Mesodermal cell (in vitro differentiated cells): ENCODE measurements at regions not wholly inside any gene's neighbourhood (a gene's known extent, or its start where the extent isn't known, plus 50 kb on each side); places are given as distances from the start of the nearest gene placed in this dataset.
"Not testable (repeated sequence)": the region's sequence is repeated elsewhere in the genome, so short reads cannot be mapped to it uniquely, and the experiment has no call there.

Experiments used
- H3K27ac ChIP-seq: 2 replicates; pipeline ENCODE4 v1.7.0; 2013; ENCODE audit warnings: mild to moderate bottlenecking, low read depth, low read length, moderate library complexity; ENCODE audit not compliant: severe bottlenecking
- H3K36me3 ChIP-seq: 2 replicates; pipeline ENCODE4 v1.7.1; 2013; ENCODE audit warnings: mild to moderate bottlenecking, low read length, moderate library complexity; ENCODE audit not compliant: control insufficient read depth, insufficient read depth
- H3K4me1 ChIP-seq: one replicate; pipeline ENCODE4 v1.7.1; 2013; ENCODE audit warnings: mild to moderate bottlenecking, low read length; ENCODE audit not compliant: insufficient read depth, control insufficient read depth, poor library complexity, severe bottlenecking
- H3K4me3 ChIP-seq: 2 replicates; pipeline ENCODE4 v1.7.0; 2013; ENCODE audit warnings: low read length, control low read depth, mild to moderate bottlenecking; ENCODE audit not compliant: insufficient read depth, poor library complexity, severe bottlenecking; ENCODE audit errors: extremely low read depth
- H3K9me3 ChIP-seq: 2 replicates; pipeline ENCODE4 v1.7.1; 2013; ENCODE audit warnings: mild to moderate bottlenecking, low read length, moderate library complexity; ENCODE audit not compliant: control insufficient read depth
- WGBS, 2 experiments: methylation state at CpG; one replicate each; pipeline ENCODE4 v1.1.5; 2013; ENCODE audit warnings: missing lambda C conversion rate in 2 of 2; ENCODE audit not compliant: insufficient coverage in 2 of 2; 5-methylcytosine and 5-hydroxymethylcytosine counted together

GRCh38 chr2:48189552-48190228, 124.8 kb upstream of the FOXN2 start:
- no peaks in the 10 kb centered on the region for H3K4me1 ChIP-seq
- H3K9me3 ChIP-seq = no peaks in the 10 kb centered on the region
- H3K4me3 ChIP-seq = no peak overlapping the region
- H3K36me3 ChIP-seq = no peaks in the 10 kb centered on the region
- H3K27ac ChIP-seq = no peak overlapping the region
- WGBS, 2 experiments = 94% methylated on average over 2 of the region's 4 CpGs; no CpG with 5 or more reads in 1 of the 2 experiments

DNA sequence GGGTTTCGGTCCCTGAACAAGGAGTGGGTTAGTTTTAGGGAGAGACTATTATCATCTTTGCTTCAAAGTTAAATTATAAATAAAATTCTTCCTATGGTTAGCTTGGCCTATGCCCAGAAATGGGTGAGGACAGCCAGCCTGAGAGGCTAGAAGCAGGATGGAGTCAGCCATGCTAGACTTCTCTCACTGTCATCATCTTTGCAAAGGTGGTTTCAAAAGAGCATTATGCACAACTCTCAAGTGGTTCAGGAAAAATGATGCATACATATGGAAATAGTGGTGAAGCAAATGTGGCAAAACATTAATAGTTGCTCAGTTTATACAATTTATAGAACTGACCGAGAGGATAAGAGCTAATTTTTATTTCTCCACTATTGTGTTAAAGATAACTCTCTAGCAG, 124.3 kb upstream of the FOXN2 start:
- Histone ChIP-seq H3K36me3 (no peaks in the 10 kb centered on the region), H3K9me3 (no peaks in the 10 kb centered on the region), H3K4me3 (no peak overlapping the region), H3K4me1 (no peaks in the 10 kb centered on the region), H3K27ac (no peak overlapping the region)
- WGBS, 2 experiments = 100% methylated on average over 1 of the region's 2 CpGs; no CpG with 5 or more reads in 1 of the 2 experiments

DNA sequence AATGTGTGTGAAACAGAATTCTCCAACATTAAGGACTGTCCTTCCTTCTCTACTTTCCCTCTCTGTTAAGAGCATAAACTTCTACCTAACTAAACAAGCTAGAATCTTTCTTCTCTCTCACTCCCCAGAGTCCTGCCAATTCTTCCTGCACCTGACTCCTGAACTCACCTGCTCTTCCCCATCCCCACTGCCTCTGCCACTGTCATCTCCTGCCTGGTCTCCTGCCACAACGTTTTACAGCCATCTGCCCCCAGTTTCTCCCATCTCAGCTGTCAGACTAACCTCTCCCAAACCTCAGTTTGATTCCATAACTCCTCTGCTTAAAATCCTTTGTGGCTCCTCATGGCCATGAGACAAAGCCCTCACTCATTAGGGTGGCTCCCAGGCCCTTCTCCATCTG, 119.8 kb upstream of the FOXN2 start:
- H3K27ac ChIP-seq = no peak overlapping the region
- 60 to 71% methylated on average over 1 of the region's 1 CpG for WGBS, 2 experiments

DNA sequence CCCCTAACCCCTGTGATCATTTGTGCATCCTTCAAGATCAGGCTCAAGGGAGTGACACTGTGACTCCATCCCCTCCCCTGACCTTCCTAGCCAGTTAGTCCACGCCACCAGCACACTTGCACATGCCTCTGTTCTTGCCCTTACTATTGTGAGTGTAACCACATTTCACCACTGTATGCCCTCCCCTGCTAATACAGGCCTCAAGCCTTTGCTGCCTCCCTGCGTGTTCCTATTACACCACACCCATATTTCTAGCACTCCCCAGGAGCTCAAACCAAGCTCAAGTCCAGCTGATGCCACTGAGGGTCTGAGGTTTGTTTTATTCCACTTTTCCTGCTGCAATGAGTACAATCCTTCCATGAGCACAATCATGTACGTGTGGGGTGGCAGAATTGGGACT, 119.3 kb upstream of the FOXN2 start:
- peaks cover 4% of the 10 kb centered on the region for H3K4me1 ChIP-seq
- 80 to 88% methylated on average over 1 to 2 of the region's 3 CpGs for WGBS, 2 experiments
- no peaks in the 10 kb centered on the region for H3K36me3 ChIP-seq
- no peak overlapping the region for H3K27ac ChIP-seq
- no peak overlapping the region for H3K4me3 ChIP-seq
- no peaks in the 10 kb centered on the region for H3K9me3 ChIP-seq

More for the DNA sequence above, 119.8 kb upstream of the FOXN2 start:
- Histone ChIP-seq H3K4me3 (no peak overlapping the region), H3K9me3 (no peaks in the 10 kb centered on the region), H3K4me1 (peaks cover 4% of the 10 kb centered on the region), H3K36me3 (no peaks in the 10 kb centered on the region)

DNA sequence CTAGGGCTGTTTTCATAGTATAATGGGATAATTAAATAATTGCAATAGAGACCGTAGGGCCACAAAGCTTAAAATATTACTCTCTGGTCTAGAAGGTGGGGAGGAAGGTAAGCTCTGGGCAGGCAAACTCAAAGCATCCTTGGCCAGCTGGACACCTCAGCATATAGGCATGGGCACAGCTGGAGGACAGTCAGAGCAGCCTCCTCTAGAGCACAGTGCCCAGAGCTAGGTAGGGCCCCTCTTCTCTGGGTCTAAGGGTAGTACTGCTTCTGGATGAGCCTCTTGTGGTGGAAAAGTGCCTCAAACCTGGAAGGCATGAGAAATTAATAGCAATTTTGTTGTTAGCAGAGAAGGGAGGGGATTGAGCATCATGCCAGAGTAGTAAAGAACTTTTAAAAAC, 116.9 kb upstream of the FOXN2 start:
- H3K4me1 ChIP-seq = peaks cover 4% of the 10 kb centered on the region
- H3K36me3 ChIP-seq = no peaks in the 10 kb centered on the region
- H3K4me3 ChIP-seq = no peak overlapping the region
- 80 to 86% methylated on average over 1 of the region's 1 CpG for WGBS, 2 experiments
- no peaks in the 10 kb centered on the region for H3K9me3 ChIP-seq
- no peak overlapping the region for H3K27ac ChIP-seq

- peaks cover 4% of the 10 kb centered on the region for H3K4me1 ChIP-seq
- no peak overlapping the region for H3K27ac ChIP-seq
- H3K36me3 ChIP-seq = no peaks in the 10 kb centered on the region
- 100% methylated on average over 1 of the region's 1 CpG; no CpG with 5 or more reads in 1 of the 2 experiments for WGBS, 2 experiments
- no peak overlapping the region for H3K4me3 ChIP-seq
- H3K9me3 ChIP-seq = no peaks in the 10 kb centered on the region
These were observed 116.1 kb upstream of the FOXN2 start for GRCh38 chr2:48198371-48198770.

DNA sequence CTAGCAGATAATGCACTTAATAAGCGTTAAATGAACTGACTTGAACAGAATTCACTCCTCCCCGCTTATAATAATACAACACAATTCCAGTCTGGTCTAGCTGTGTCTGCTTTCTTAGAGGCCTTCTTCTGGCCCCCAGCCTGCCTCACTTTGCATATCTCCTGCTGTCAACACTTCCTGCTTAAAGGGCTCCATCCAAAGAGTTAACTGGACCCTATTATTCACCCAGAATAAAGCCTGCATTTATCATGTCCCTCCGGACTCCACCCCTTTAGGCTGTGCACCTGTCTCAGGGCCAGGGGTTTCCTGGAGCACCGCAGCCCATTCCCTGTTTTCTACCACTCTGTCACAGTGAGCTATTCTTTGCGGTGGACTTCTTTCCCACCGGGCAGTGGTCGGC, 115.4 kb upstream of the FOXN2 start:
- H3K36me3 ChIP-seq = no peaks in the 10 kb centered on the region
- no peak overlapping the region for H3K27ac ChIP-seq
- H3K4me1 ChIP-seq = peaks cover 4% of the 10 kb centered on the region
- no peak overlapping the region for H3K4me3 ChIP-seq
- no peaks in the 10 kb centered on the region for H3K9me3 ChIP-seq
- 65 to 68% methylated on average over 6 to 7 of the region's 7 CpGs for WGBS, 2 experiments

GRCh38 chr2:48200620-48201293, 113.7 kb upstream of the FOXN2 start:
- Histone ChIP-seq H3K4me1 (peaks cover 4% of the 10 kb centered on the region), H3K9me3 (no peaks in the 10 kb centered on the region), H3K36me3 (no peaks in the 10 kb centered on the region), H3K4me3 (no peak overlapping the region), H3K27ac (no peak overlapping the region)
- 85 to 100% methylated on average over 1 to 2 of the region's 4 CpGs for WGBS, 2 experiments

GRCh38 chr2:48201435-48201834, 113.0 kb upstream of the FOXN2 start:
- 100% methylated on average over 1 of the region's 2 CpGs; no CpG with 5 or more reads in 1 of the 2 experiments for WGBS, 2 experiments
- not testable (repeated sequence) for H3K36me3 ChIP-seq, H3K4me1 ChIP-seq, H3K27ac ChIP-seq, H3K9me3 ChIP-seq, H3K4me3 ChIP-seq

- H3K36me3 ChIP-seq = no peaks in the 10 kb centered on the region
- no peaks in the 10 kb centered on the region for H3K9me3 ChIP-seq
- 100% methylated on average over 1 to 2 of the region's 5 CpGs for WGBS, 2 experiments
- no peak overlapping the region for H3K27ac ChIP-seq
- no peak overlapping the region for H3K4me3 ChIP-seq
- H3K4me1 ChIP-seq = peaks cover 4% of the 10 kb centered on the region
These were observed 111.4 kb upstream of the FOXN2 start for GRCh38 chr2:48202863-48203642.
